NCI-H2029 treated with DMSO at 0.1 percent for 48 hours (cell line): ENCODE measurements at regions not wholly inside any gene's neighbourhood (a gene's known extent, or its start where the extent isn't known, plus 50 kb on each side); places are given as distances from the start of the nearest gene placed in this dataset.
"Not testable (repeated sequence)": the region's sequence is repeated elsewhere in the genome, so short reads cannot be mapped to it uniquely, and the experiment has no call there.

Source experiments
- DNase-seq: peaks from one replicate; lab custom pipeline; 2025; lab: John Stamatoyannopoulos, UW

DNA sequence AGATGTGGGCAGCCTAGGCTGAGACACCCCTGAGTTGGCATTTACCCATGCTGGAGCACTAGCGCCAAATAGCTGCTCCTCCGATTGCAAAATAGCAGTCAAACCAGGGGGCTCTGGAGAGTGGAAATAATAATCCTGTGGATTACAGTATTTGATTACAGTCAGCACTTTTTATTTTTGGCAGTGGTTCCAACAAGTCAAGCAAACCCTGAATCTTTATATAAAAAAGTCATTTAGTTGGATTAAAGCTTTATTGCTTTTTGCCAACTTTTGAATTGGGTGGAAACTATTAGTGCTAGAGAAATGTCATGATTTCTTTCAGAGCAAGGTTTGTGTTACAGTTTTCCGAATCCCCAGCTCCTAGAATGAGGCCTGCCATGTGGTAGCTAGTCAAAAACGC, 99.3 kb upstream of the FAM20A start:
- no peak for DNase-seq

DNA sequence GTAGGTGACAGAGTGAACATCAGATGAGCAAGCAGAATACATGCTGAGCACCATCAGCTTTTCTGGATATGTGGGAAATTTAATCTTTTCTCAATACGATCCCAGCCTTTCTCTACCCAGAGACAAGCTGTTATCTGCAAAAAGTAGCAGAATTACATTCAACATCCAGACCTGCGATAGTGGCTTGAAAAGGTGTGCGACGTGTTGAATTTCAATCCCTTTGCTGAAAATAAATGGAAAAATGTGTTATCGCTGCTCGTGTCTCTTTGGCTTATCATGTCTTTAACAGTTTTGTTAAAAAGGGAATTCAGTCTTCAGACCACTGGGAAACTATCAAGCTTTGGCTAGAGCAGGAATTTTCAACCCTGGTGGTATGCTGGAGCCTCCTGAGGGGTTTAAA, 98.8 kb upstream of the FAM20A start:
- DNase-seq, result no peak

DNA sequence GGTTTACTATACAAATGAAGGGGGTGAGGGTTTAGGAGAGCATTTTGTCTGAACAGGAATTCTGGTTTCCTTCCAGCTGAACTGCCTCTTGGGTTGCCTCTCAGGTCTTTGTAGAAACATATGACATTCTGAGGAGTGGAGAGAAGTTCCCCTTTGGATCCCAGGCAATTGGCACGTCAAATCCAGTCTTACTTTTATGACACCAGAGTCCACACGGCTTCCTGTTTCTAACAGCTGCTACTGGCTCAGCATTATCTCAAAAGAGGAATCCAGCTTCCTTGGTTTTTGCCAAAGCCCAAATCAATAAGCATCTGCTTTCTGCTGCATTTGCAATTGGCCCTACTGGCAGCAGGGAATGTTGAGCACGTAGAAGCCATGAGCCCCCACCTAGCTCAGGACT, 97.6 kb upstream of the FAM20A start:
- no peak for DNase-seq

DNA sequence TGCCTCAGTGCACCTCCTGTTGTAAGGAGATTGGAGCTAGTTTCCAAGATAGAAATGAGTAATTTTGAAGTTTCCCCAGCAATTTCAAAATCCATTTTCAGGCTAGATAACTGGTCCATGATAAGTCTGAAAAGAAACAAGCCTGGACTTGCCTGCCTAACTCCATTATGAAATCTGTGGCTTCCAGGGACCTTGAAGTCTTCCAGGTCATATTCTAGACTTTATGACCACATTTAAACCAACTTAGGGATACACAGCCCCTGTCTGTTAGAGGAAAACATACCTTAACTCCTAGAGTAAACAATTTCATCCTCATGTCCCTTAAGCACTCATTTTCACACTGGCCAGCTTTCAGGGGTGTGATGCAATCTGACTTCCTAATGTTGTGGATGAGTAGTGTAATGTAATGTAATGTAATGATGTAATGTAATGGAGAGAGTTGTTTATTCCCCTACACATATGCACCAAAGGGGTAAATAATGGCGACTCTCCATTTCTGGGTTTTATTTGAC, 96.7 kb upstream of the FAM20A start:
- no peak for DNase-seq

DNA sequence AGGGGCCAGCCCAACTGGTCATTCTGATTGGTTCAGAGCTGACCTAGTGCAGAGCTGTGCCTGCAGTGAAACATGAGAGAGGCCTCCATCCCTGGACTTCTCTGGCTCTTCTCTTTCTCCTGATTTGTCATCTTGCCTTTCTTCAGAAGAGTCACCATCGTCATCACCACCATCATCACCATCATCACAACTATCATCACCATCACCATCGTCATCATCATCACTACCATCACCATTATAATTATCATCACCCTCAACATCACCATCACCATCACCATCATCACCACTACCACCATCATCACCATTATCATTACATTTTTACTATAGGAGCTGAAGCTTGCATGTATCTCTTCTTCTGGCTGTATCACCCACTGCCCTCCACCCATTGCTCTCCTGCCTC, 94.5 kb upstream of the FAM20A start:
- no peak for DNase-seq

DNA sequence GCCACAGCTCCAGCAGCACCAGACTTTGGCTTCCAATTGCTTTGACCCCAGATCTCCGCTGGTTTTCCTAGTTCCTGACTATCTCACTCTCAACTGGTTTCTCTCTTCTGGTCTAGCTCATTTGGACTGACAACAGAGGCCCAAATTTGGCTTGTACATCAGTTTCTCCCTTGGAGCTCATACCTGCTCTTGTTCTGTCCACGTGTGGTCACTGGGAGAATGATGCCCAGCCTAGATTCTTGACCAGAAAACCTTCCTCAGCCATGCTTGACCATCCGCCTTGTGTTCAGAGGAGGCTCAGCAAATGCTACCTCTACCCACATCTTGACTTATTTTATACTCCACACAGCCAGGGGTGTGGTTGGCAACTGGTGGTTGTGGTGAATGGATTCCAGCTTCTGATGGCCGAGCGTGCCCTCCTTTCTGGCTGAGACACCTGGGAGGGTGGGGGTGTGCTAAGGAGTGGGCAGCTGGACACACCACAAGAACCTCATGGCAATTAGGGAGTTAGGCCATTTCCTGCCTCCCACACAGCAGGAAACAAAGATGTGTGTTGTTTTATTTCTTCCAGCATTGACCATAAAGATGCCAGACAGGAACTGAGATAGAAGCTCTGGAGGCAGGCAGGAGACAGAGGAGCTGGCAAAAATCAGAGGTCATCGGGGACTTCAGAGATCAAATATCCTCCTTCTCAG, 93.8 kb upstream of the FAM20A start:
- DNase-seq, result no peak

DNA sequence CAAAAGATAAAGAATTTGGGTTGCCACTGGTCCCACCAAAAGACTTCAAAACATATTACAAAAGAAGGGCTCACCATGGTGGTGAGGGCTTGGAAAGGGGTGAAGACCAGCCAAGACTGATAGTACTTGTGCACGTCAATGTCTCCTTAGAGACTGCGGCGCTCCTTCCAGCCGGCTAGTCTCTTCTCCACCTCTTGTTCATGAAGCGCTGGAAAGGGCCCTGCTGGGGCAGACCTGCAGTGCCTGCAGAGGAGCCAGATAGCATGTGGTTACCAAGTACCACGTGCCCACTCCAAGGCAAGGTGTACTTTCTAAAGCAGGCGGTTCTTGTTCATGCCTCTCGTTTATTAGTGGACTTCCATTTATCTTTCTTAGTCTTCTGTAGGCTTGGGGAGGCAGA, 92.7 kb upstream of the FAM20A start:
- DNase-seq, result no peak

DNA sequence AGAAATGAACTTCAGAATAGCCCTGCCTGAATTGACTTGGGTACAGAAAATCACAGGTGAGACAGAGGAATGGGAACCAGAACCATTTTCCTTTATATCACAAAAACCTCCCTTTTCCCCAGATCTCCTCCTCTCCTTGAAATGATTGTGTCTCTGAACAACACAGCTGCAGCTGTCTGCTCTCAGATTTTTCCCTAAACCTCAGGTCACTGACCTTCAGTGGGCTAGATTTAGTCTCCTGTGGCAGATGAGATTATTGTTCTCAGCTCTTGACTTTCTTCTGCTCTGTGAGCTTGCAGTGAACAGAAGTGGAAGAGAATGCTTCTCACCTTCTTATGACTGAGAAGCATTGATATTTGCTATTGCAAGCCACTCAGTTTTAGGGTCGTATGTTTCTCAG, 92.3 kb upstream of the FAM20A start:
- DNase-seq, result no peak

DNA sequence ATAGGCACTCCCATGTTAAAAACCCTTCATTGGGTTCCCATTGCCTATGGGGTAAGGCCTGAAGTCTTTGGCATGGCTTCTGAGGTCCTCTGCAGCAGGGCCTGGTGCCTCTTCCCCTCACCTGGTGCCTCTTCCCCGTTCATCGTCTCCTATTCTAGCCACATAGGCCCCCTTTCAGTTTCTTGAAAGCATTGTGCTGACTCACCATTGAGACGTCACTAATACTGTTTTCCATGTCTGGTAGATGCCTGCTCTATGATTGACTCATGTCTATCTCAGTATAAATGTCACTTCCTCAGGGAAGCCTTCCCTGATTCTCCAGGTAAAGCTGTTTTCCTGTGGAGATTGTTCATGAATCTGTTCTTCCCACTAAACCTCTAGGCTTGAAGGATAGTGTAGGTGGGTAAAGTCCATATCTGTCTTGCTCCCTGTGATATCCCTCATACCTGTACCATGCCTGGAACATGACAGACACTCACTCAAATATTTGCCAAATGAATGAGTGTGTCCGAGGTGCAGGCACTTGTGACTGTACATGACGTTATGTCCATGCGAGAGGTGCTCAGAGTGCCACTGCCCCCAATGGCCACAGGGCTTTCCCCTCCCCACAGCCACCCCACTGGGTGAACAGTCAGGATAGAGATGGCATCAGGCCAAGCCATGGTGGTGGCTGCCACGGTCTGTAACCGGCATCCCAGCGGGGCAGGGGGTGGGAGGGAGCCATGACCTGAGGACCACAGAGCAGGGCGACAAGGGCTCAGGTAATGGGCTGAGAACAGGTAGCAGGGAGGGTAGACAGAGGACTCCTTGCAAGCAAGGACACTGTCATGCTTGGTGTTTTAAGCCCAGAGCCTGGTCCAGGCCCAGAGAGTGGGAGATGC, 85.2 kb upstream of the FAM20A start:
- no peak for DNase-seq

DNA sequence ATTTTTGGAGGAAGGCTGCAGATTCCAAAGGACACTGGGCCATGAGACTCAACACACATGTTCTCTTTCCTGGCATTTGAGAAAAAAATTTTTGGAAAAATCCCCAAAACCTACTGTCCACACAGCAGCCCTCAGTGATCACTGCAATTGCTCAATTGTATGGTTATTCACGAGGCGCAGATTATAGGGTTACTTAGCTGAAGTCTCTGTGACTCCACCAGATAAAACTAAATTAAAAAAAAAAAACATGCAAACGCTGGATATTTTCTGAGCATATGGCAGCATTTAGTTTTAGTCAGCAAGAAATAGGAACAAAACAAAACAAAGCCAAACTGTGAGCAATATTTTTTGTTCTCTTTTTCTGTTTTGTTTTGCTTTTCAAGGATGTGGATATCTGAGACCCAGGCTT, 83.8 kb upstream of the FAM20A start:
- no peak for DNase-seq

DNA sequence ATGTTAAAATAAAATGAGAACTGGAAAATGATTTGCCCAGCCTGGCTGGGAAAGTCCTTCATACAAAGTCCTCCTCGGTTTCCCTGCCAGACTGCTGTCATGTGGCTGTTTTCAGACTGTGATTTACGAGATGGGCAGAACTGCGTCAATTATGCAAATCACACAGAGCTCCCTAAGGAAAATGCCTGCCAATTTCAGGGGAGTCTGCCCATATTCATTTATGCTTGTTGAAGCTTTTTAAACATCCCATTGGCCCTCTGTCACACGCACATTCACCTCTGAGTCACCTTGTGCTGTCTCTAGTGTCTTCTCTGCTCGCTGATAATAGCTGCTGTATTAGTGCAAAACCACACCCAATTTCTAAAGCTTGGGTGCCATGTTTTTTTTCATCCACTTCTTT, 81.7 kb upstream of the FAM20A start:
- no peak for DNase-seq

DNA sequence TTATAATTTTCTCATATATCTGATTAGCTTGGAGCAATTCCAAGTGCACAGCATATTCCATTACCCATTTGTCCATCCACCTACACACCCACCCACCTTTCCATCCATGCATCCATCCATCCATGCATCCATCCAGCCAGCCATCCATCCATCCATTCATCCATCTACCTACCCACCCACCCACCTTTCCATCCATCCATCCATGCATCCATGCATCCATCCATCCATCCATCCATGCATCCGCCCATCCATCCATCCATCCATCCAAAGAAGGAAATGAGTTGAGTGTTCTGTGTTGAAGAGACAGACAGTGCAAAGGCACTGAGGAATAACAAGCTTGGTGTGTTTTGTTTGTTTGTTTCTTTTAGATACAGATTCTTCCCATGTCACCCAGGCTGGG, 78.7 kb upstream of the FAM20A start:
- no peak for DNase-seq

DNA sequence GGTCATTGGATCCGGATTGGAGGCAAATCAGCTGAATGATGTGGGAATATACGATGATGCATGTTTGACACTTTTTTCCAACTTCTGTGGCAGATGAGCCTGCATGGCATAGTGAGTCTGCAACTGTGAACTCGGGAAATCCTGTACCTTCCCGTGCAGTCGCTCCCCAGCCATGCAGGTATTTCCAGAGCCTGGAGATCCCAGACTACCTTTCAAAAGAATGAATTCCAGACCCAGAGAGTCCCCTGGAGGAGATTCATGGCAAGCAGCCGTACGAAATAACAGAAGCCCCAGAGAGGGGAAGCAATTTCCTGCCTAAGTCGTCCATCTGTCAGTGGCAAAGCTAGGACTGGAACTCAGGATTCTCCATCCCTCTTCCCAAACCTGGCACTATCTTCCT, 75.7 kb upstream of the FAM20A start:
- no peak for DNase-seq

DNA sequence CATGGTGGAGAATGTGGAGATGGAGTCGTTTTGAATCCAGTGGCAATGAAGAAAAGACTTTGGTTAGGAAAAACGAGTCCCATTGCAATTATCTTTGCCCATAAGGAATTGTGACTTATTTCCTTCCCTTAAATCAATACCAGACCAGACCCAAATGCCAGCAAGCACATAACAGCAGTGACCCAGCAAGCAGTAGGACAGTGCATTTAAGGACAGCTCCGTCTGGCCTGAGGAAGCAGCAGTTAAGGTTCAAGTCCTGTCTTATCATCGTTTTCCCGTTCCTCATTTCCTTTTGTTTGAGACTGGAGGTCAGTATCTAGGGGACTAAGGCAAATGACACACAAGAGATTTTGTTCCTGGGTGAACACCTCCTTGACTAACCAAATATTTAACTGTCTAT, 74.6 kb upstream of the FAM20A start:
- no peak for DNase-seq

DNA sequence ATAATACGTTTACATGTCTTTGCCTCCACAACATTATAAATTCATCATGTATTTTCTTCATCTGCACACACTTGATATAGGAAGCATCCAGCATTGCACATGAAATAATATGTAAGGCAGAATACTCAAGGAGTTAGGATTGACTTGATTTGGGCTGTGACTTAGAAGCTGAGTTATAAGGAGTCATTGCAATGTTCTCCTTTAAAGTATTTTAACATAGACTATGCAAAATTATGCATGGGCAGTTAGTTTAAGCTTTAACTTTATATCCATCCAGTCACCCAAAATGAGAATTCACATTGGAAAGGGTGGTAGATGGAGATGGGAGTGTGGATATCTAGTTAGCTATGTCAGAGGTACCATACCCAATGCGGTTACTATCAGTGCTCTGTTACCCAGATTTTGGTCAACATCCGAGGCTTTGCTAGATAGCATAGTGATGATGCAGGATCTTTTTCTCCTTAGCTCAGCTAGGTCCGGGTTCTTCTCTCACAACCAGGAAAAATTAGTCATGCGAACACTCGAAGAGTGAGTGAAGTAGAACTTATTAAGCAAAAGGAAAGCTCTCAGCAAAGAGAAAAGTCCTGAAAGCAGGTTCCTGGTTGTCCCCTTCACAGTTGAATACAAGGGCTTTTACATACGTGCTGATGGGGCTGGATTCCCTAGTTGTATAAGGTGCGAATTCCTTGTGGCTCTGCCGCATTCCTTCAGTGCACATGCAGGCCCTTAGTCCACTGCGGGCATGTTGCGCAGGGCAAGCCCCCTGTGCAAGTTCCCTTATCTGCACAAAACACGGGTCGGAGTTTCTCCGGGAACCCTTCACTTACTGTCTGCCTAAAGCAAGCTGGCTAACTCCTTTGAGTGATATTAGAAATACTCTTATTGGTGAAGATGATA, 73.1 kb upstream of the FAM20A start:
- no peak for DNase-seq

DNA sequence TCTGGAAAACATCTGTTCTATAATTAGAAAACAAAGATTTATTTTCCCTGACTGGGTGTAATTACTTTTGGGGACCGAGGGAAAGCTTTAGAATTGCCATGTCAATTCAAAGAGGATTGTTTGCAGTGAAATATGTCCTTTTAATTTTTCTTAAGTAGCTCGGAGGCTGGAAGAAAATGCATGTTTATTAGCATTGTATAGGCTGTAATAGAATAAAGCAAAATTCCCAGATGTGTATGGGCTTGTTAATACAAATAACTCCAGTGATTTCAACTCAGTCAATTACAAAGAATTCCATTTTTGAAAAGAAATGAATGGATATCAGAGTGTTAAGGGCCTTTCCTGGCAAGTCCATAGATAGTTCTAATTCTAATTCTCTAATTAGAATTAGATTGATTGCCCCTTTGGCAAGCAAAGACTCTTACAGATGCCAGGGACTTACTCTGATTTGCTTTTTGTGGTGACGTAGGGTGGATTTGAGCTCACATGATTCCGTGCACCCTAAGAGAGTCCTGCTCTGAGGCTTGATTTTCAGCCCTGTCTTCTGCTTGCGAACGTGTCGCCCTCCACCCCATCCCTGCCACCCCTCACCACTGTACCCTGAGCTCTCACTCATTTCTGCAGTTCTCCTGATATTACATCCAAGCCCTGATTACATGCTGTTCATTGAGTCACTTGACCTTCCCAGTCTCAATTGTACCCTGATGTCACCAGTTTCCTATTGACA, 70.0 kb upstream of the FAM20A start:
- DNase-seq, result no peak

DNA sequence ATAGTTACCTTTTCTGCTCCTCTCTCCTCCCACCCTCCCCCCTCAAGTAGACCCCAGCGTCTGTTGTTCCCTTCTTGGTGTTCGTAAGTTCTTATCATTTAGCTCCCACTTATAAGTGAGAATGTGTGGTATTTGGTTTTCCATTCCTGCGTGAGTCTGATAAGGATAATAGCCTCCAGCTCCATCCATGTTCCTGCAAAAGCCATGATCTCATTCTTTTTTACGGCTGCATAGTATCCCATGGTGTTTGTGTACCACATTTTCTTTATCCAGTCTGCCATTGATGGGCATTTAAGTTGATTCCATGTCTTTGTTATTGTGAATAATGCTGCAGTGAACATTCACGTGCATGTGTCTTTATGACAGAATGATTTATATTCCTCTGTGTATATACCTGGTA, 65.3 kb upstream of the FAM20A start:
- not testable (repeated sequence) for DNase-seq

DNA sequence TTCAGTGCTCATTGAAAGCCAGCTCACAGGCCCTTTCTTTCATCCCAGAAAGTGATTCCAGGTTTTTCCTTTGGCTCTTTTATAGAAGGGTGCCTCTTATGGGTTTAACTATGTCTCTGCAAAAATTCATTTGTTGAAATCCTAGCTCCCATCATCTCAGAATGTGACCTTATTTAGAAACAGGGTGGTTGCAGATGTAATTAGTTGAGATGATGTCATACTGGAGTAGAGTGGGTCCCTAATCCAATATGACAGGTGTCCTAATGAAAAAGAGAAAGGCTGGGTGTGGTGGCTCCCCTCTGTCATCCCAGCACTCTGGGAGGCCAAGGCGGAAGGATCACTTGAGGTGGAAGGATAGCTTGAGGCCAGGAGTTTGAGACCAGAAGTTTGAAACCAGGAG, 64.2 kb upstream of the FAM20A start:
- no peak for DNase-seq

DNA sequence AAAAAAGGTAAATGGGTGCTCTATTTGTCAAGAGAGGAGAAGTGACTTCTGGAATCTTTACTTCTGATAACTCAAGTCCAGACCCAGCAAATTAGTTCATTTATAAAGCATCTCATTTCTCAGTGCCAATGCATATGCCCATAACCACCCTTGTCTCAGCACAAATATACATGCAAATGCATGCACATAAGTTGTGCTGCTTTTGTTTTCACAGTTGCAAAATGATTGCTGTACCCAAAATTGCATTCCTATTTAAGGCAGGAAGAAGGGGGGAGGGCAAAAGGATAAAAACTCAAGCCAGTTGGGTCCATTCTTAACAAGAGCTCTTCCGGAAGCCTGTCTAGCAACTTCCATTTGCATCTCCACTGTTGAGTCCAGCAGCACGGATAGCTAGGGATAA, 61.3 kb upstream of the FAM20A start:
- DNase-seq, result no peak

DNA sequence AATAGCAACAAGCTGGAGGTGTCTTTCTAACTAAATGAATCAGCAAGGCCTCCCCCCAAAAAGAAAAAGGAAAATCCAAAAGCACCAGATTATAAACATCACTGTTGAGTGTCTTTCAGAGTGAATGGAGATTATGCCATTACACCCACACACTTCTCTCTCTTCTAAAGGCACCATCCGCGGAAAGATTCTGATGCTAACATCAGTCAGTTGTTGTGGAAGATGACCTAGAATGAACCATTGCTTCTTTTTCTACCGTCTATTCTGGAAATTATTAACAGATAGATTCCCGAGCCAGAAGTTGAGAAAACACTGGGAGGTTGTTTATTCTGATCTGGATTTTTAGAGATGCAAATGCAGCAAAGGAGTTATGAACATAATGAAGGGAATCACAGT, 60.9 kb upstream of the FAM20A start:
- no peak for DNase-seq

DNA sequence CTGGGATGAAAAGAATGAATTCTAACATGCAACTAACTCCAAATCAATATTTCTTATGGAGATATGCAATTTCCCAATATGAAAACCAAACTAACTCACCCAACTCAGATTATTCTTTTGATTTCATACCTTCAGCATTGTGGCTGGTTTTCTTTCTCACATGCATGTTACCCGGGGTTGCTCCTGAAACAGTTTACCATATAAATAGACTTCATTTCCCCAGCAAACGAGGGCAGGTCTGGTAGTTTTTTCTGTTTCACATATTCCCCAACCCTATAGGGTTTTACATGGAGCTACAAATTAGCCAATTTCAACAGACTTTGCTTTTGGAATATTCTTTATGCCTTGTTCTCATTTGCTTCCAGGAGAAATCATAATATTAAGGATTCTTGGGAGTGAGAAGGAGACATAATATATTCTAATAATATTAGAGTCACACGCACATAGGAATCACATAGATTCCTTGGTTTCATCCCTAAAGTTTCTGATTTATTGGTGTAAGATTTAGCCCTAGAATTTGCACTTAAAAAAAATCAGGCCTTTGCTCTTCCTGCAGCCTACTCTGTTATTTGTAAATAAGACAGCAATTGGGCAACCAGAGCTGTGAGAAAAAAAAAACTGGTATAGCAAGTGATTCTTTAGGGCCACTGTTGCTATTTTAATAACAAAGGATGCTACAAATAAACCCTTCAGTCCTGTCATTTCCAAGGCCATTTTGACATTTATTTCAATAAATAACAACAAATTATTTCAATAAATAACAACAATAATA, 60.3 kb upstream of the FAM20A start:
- no peak for DNase-seq
